Chondrocyte (in vitro differentiated cells): ENCODE measurements at regions not wholly inside any gene's neighbourhood (a gene's known extent, or its start where the extent isn't known, plus 50 kb on each side); places are given as distances from the start of the nearest gene placed in this dataset.
"Not testable (repeated sequence)": the region's sequence is repeated elsewhere in the genome, so short reads cannot be mapped to it uniquely, and the experiment has no call there.

Experiments
- DNase-seq: peaks from one replicate; pipeline ENCODE4 v3.0.0; 2021; ENCODE audit warnings: mixed read lengths, low spot score
- H3K27ac Mint-ChIP-seq: one replicate; pipeline ENCODE4 v1.8.0; 2021; ENCODE audit warnings: mild to moderate bottlenecking, moderate library complexity, mixed read lengths; ENCODE audit not compliant: unreplicated experiment
- H3K27me3 Mint-ChIP-seq: 2 replicates; pipeline ENCODE4 v1.8.0; 2021; ENCODE audit warnings: low read depth, mixed read lengths
- H3K36me3 Mint-ChIP-seq: 2 replicates; pipeline ENCODE4 v1.8.0; 2021; ENCODE audit warnings: low read depth, mixed read lengths
- H3K4me1 Mint-ChIP-seq: 2 replicates; pipeline ENCODE4 v1.8.0; 2021; ENCODE audit warnings: low read depth, mild to moderate bottlenecking, mixed read lengths
- H3K4me3 Mint-ChIP-seq: one replicate; pipeline ENCODE4 v1.8.0; 2021; ENCODE audit warnings: mild to moderate bottlenecking, moderate library complexity, mixed read lengths; ENCODE audit not compliant: unreplicated experiment
- H3K9me3 Mint-ChIP-seq: 2 replicates; pipeline ENCODE4 v1.8.0; 2021; ENCODE audit warnings: low read depth, mixed read lengths
- TF ChIP-seq, protein P1 (sequence below): fragments of 200-600 bp; sonication (generic); IDR thresholded peaks from 2 replicates; pipeline ENCODE4 v1.5.0; 2021; ENCODE audit warnings: antibody characterized with exemption, mild to moderate bottlenecking, moderate library complexity

DNA sequence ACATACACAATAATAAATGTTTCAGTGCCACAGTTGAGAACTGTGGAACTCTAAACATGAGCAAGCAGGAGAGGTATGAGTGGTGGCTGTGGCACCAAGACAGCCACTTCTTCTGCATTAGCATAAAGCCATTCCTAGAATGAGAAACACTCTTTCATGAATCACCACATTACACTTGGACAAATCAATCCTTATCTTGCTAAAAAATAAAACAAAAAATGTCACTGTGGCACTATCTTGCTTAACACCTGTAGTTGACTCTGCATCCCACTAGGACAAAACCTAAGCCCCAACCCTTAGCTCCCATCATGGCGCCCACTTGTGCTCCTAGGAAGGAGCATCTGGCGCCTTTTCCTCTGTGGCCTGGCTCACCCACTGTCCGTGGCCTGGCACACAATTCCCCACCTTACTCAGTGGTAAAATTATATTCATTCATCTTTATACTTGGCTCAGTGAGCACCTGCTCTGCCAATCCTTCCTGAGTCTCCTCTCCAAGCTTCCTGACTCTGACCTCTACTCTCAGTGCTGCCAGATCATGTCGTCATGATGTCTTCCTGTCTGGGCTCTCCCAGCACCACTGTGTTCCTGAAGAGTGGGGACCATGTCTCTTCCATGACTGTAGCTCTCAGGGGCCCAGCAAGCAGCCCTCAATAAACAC lies 272.9 kb downstream of the LNPK start:
- Mint-ChIP-seq H3K4me3 (no peak overlapping the region), H3K4me1 (peaks cover 5% of the 10 kb centered on the region)
- TF ChIP-seq, protein P1, sequence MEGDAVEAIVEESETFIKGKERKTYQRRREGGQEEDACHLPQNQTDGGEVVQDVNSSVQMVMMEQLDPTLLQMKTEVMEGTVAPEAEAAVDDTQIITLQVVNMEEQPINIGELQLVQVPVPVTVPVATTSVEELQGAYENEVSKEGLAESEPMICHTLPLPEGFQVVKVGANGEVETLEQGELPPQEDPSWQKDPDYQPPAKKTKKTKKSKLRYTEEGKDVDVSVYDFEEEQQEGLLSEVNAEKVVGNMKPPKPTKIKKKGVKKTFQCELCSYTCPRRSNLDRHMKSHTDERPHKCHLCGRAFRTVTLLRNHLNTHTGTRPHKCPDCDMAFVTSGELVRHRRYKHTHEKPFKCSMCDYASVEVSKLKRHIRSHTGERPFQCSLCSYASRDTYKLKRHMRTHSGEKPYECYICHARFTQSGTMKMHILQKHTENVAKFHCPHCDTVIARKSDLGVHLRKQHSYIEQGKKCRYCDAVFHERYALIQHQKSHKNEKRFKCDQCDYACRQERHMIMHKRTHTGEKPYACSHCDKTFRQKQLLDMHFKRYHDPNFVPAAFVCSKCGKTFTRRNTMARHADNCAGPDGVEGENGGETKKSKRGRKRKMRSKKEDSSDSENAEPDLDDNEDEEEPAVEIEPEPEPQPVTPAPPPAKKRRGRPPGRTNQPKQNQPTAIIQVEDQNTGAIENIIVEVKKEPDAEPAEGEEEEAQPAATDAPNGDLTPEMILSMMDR: no peak

DNA sequence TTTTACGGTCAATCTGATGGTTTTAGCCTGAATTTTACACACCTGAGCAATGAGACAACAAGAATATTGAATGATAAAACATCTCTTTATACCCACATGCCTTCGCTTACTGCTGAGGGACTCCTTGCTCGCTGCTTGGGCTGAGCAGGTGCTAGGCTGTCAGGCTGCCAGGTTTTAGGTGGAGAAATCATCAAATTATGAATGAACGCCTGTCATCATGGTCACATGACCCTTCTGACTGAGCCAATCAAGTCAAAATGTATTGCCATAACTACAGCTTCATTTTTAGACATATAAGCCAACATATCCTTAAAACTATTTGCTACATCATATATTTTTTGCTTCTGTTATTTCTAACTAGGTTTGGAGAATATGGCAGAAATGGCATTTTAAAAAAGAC lies 274.0 kb downstream of the LNPK start:
- no peaks in the 10 kb centered on the region for H3K27me3 Mint-ChIP-seq
- H3K36me3 Mint-ChIP-seq: no peaks in the 10 kb centered on the region
- H3K9me3 Mint-ChIP-seq: peaks cover 19% of the 10 kb centered on the region
- no peak overlapping the region for H3K27ac Mint-ChIP-seq
- TF ChIP-seq, protein P1: no peak
- peaks cover 5% of the 10 kb centered on the region for H3K4me1 Mint-ChIP-seq
- no peak for DNase-seq
- no peak overlapping the region for H3K4me3 Mint-ChIP-seq

More for the DNA sequence above, 272.9 kb downstream of the LNPK start:
- H3K9me3 Mint-ChIP-seq: peaks cover 11% of the 10 kb centered on the region
- H3K36me3 Mint-ChIP-seq: no peaks in the 10 kb centered on the region
- no peak for DNase-seq
- H3K27ac Mint-ChIP-seq: no peak overlapping the region
- no peaks in the 10 kb centered on the region for H3K27me3 Mint-ChIP-seq

DNA sequence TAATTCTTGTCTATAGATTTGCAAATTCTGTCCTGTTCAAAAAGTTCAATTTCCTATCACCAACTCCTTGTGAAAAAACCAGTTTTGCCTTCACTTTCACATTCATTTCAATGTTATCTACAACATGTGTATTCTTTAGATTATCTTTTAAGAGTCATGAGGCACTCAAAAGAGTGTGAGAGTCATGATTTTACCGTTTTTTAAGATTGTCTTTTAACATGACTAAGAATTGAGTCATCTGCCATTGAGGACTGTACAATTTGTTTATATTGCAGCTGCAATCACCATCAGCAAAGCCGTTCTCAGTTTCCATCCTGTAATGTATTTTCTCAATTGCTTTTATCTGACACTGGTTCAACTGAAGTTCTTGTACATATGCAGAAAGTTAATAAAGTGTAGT lies 275.8 kb downstream of the LNPK start:
- H3K27me3 Mint-ChIP-seq: no peaks in the 10 kb centered on the region
- TF ChIP-seq, protein P1: no peak
- no peak overlapping the region for H3K4me3 Mint-ChIP-seq
- H3K4me1 Mint-ChIP-seq: peaks cover 5% of the 10 kb centered on the region
- no peak overlapping the region for H3K27ac Mint-ChIP-seq
- no peaks in the 10 kb centered on the region for H3K36me3 Mint-ChIP-seq
- peaks cover 18% of the 10 kb centered on the region for H3K9me3 Mint-ChIP-seq
- DNase-seq: no peak

DNA sequence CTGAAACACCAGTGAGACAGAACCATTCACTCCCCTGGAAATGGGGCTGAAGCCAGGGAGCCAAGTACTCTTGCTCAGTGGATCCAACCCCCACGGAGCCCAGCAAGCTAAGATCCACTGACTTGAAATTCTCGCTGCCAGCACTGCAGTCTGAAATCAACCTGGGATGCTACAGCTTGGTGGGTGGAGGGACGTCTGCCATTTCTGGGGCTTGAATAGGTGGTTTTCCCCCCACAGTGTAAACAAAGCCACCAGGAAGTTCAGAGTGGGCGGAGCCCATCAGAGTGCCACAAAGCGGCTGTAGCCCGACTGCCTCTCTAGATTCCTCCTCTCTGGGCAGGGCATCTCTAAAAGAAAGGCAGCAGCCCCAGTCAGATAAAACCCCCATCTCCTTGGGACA lies 292.8 kb downstream of the LNPK start:
- peak; percentile 35 for DNase-seq
- peaks cover 21% of the 10 kb centered on the region for H3K9me3 Mint-ChIP-seq
- H3K4me3 Mint-ChIP-seq: no peak overlapping the region
- no peaks in the 10 kb centered on the region for H3K27me3 Mint-ChIP-seq
- TF ChIP-seq, protein P1: no peak
- H3K36me3 Mint-ChIP-seq: no peaks in the 10 kb centered on the region
- H3K4me1 Mint-ChIP-seq: no peaks in the 10 kb centered on the region
- no peak overlapping the region for H3K27ac Mint-ChIP-seq

DNA sequence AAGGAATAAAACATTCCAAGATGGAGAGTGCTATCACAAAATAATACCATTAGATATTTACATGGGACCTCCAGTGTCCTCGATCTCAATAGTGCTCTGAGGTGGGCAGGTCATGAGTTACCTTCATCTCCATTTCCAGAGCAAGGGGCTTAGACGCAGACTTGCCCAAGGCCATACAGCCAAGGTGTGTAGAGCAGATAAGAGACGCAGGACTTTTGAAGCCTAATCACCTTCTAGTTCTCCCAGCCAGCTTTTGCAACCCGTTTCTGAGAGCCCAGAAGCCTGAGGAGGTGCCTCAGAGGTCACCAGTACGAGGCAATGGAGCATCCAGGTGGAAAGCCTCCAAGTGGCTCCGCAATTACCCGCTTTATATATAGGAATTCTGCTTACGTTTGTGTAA lies 294.7 kb downstream of the LNPK start:
- no peaks in the 10 kb centered on the region for H3K4me1 Mint-ChIP-seq
- H3K36me3 Mint-ChIP-seq: no peaks in the 10 kb centered on the region
- TF ChIP-seq, protein P1: no peak
- DNase-seq: no peak
- no peak overlapping the region for H3K4me3 Mint-ChIP-seq
- H3K27me3 Mint-ChIP-seq: no peaks in the 10 kb centered on the region
- peaks cover 15% of the 10 kb centered on the region for H3K9me3 Mint-ChIP-seq
- no peak overlapping the region for H3K27ac Mint-ChIP-seq

DNA sequence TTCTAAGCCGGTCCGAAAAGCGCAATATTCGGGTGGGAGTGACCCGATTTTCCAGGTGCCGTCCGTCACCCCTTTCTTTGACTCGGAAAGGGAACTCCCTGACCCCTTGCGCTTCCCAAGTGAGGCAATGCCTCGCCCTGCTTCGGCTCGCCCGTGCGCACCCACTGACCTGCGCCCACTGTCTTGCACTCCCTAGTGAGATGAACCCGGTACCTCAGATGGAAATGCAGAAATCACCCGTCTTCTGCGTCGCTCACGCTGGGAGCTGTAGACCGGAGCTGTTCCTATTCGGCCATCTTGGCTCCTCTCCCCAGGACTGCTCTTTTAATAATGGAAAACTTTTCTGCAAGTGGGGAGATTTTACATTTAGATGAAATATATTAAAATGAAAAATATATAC lies 297.5 kb downstream of the LNPK start:
- DNase-seq, H3K4me3 Mint-ChIP-seq, H3K9me3 Mint-ChIP-seq, H3K4me1 Mint-ChIP-seq, H3K27ac Mint-ChIP-seq, H3K27me3 Mint-ChIP-seq, H3K36me3 Mint-ChIP-seq: not testable (repeated sequence)
